GM19239 (cell line): ENCODE measurements at regions not wholly inside any gene's neighbourhood (a gene's known extent, or its start where the extent isn't known, plus 50 kb on each side); places are given as distances from the start of the nearest gene placed in this dataset.
"Not testable (repeated sequence)": the region's sequence is repeated elsewhere in the genome, so short reads cannot be mapped to it uniquely, and the experiment has no call there.

ENCODE experiments used
- DNase-seq: peaks from one replicate; pipeline ENCODE4 v3.0.0; 2011; ENCODE audit warnings: low spot score; ENCODE audit not compliant: insufficient read length
- FAIRE-seq: peaks from 2 replicates; lab custom pipeline; 2011; peaks lifted over from hg19 to GRCh38; lab: Jason Lieb, UNC

DNA sequence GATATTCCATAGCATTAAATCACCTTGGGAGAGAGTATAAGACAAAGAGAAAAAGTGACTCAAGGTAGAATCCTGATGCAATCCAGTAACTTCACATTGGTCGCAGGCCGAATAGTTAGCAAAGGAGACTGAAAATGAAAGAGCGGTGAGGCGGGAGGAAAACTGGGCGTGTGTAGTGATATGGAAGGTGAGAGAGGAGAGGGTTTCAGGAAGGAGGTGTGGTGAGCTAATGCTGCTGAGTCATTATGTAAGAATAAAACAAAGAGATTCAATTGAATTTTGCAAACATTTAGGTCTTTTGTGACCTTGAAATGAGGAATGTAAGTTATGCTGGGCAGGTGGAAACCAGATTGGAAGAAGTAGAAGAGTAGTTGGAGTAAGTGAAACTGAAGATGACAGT is 235.3 kb downstream of the C3orf38 start:
- no peak for FAIRE-seq

DNA sequence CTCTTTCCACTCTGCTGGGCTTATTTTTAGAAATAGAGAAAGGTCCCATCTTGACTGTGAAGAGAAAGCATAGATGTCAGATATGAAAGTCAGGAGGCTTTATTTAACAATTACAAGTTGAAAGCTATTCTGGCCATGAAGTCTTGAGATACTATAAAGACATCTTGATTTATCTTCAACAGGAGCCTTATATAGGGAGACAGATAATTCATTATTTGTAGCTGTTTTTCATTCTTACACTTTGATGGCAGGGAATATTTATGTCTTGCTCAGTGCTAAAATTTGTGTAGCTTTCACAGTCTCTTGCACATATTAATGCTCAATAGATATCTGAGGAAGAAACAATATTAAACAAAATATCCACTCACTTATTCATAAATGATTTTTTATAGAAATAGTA is 248.8 kb downstream of the C3orf38 start:
- DNase-seq = no peak
- no peak for FAIRE-seq

More for the DNA sequence above, 235.3 kb downstream of the C3orf38 start:
- DNase-seq = no peak

DNA sequence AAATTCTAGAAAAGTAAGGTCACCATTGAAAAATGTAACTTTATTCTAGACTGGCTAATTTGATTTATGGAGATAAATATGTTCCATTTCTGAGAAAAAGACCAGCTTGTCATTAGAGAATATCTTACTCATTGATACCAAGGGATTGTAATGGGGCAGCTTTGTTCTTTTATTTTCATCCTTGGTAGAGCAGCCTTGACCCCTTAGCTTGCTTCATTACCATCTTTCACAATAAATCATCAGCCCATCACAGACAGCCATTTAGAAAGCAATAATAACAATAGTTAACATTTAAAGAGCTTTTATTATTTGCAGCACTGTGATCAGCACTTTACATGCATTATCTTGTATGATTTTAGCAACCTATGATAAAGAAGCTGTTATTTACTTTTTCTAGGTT is 253.6 kb downstream of the C3orf38 start:
- no peak for DNase-seq
- no peak for FAIRE-seq

DNA sequence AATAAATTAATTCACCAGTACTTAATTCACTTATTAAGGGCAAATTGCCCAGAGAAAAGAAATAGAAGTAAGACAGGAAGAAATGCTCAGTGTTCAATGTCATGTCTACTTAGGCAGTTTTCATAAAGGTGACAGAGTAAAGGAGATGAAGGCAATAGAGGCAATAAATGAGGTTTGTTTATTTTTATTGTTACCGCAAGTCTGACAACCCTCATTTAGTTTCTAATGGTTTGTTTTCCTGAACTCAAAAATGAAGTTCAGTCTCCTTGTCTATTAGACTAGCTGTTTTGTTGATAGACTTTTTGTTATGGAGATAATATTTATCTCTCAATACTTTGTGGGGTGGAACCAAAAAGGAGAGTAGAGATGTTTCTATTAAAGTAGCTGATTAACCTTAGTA is 258.3 kb downstream of the C3orf38 start:
- DNase-seq (no peak), FAIRE-seq (no peak)

DNA sequence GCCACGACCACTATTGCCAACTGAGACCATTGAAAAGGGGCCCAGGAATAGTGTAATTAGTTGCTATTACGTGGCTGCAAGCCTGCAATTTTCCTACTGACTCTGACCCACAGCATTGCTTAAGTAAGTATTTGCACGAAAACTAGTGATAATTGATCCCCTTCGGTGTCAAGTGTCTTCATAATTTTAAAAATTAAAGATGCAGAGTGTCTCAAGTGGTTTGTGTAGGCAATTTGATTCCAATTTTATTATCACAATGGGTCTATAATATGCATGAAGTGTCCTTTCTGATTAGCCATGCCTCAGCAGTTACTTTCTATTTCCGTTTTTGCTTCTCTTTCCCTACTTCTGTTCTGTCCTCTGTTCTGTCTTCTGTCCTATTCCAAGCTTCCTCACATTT is 259.2 kb downstream of the C3orf38 start:
- FAIRE-seq (no peak), DNase-seq (no peak)

DNA sequence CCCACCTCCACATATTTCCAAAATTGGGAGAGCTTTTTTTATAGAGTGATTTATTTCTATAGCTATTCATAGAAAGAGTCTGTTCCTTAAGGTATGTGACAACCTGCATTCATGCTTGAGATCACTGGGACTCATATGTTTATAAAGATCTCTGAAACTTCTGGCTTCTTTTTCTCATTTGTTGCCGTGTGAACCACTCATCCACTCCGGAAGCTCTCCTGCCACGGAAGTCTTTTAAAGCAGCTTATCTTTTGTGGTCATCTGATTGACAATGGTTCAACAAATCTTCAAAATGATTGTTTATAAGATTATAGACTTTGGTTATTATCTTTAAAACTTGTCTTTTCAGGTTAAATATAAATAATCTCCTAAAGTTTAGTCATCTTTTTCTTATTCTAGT is 260.5 kb downstream of the C3orf38 start:
- DNase-seq = no peak
- no peak for FAIRE-seq

DNA sequence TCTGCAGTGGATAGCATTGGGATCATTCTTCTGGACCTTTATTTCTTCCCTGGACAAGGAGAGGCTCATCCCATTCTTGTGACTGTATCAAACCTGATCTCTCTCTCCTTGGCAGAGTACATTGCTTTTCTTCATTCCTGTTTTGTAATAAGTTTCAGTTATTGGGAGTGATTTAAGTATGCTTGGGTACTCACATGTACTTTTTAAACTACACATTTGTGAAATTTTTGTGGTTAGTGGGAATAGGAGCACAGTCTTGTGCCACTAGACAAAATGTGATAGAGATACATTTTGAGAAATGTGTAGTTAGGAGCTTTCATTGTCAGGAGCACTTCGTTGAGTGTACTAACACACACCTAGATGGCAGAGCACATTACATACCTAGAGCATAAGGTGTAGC is 262.6 kb downstream of the C3orf38 start:
- DNase-seq (no peak), FAIRE-seq (no peak)

DNA sequence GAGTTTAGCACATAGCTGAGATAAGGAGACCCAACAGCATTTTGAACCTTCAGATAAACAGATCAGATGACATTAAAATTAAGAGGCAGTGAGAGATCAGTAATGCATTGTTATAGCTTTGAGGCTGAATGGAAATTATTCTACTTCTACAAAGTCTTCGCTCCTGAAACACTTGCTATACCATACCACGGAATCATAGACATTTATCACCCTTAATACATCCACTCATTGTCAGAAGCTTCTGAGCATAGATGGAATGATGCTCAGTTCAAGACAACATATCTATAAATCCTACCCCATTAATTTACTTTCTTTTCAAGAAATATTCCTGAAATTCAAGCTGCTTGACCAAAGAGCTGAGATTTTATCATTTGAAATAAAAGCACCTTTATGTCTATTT is 266.7 kb downstream of the C3orf38 start:
- DNase-seq (no peak), FAIRE-seq (no peak)

DNA sequence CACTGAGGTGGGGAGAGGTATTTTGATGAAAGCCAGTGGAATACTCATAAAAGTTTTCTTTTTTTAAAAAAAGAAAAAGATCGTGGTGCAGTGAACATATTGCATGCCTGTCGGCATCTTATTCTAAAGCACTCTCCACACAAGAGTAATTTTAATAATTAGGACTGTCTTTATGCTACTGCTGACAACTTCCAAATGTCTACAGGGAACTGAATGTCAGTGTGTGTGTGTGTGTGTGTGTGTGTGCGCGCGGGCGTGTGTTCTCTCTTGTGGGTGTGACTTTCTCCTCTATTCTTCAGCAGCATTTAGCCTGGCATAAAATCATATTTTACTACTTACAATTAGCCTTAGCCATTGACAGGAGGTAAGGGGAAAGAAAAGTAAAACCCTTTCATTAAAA is 268.5 kb downstream of the C3orf38 start:
- no peak for DNase-seq
- FAIRE-seq = no peak

DNA sequence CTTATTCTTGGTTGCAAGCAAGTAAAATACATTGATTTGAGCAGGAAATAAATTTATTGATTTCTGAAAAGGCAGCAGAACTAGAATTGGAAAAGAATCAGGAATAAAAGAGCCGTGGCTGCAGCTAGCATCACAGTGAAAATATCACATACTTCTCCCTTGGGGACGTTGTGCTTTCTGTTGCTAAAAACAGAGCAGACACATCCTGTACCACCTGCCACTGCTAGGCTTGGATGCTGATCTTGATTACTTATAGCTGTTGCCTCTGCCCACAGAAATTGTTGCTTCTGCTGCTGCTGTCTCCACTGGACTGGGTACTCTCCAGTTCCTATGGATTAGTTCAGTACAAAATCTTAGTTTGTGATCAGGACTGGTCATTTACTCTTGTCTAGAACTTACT is 283.8 kb downstream of the C3orf38 start:
- FAIRE-seq (peak; percentile 49), DNase-seq (peak; percentile 20)

DNA sequence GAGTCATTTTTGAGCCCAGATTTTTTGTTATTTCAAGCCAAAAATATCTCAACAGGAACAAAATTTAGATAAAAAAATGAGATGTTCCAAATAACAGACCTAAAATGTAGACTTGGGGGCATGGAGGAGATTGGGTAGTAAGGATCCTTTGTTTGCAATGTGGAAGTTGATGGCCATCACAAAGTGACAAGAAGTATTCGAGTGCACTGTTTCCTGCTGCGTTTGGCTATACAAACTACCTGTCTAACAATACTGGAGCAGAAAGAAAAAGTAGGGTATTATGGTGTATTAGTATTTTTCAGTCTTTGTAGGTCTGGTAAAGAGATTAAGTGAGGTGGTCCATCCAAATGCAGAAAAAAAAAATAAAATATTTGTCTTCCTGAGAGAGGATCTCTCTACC is 284.2 kb downstream of the C3orf38 start:
- FAIRE-seq = no peak
- no peak for DNase-seq

DNA sequence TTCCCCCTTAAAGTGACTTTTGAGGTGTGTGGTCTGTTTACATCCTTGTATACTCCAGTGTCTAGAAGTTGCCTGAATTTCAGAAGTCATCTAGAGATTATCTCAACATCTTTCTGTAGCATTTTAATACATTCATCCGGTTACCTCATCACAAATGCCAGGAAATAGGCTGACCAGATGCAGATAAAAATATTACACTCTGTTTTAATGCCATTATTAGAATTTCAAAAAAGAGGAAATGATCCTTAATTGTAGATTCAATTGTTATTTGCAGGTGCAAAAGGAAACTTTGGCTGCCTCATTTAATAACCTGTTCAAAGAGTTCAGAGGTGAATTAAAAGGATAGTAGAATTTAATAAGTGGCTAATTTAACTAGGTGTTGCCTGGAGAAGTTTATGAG is 290.9 kb downstream of the C3orf38 start:
- no peak for DNase-seq
- FAIRE-seq = peak; percentile 44

DNA sequence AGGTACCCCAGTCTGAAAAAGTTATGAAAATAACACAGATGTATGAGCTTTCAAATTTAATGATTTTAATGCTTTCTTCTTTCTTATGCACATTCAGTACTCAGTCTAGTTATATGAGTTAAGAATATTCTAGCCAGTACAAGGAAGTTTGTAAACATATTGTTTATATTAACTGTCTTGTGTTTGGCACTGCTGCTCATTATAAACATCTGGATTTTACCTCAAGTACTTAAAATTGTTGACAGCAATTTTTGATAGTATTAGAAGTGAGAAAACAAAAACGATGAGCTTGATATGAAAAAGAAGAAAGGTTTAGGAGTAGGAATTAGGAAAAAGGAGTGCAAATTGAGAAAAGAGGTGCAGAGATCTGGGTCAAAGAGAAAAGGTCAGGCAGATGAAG is 293.3 kb downstream of the C3orf38 start:
- no peak for FAIRE-seq
- no peak for DNase-seq

DNA sequence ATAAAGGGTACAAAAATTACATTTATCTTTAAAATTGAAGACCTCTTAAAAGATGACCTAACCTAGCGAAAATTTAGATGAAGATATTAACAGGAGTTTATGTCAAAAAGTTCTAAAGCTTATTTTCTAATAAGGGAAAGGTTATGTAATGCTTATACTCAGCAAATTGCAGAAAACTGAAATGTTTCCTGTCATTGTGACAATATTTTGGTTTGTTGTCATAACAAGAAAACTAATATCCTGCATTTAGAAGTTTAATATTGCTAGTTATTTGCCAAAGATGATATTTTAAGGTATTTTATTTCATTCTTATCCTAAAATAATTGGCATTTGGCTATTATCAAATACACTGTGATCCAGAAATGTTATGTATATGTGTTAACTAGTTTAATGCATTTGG is 294.5 kb downstream of the C3orf38 start:
- no peak for DNase-seq
- no peak for FAIRE-seq

DNA sequence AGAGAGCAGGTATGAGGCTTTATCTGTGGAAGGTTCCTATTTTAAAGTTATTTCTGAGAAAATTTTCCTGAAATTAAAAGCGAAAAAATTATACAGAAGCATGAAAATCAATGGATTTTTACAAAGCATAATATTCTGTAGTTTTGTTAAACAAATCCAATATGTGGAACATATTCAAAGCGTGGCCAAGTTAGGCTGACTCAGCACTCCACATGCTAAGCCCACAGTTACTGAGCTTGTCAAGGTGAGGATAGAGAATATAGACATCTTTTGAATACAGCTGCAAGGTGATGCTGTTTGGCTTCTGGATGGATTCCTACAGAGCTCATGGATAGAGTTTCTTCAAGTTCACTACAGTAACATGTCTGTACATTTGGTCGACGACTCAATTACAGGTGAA is 302.5 kb downstream of the C3orf38 start:
- DNase-seq = no peak
- no peak for FAIRE-seq

DNA sequence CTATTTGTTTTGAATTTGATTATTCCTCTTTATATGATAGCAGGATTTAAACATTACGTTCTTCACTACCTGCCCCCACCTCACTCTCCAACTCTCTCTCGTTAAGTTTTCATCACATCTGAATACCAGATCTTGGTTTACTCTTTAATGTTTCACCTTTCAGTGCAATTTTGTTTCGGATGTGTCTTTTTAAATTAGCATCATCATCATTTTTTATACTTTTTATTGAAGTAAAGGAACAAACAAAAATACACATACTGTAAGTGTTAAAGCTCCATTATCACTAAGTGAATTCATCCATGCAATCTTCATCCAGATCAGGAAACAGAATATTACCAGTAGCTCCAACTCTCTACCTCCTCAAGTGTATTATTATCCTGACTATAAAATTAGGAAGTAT is 310.6 kb downstream of the C3orf38 start:
- FAIRE-seq = no peak
- DNase-seq = no peak

DNA sequence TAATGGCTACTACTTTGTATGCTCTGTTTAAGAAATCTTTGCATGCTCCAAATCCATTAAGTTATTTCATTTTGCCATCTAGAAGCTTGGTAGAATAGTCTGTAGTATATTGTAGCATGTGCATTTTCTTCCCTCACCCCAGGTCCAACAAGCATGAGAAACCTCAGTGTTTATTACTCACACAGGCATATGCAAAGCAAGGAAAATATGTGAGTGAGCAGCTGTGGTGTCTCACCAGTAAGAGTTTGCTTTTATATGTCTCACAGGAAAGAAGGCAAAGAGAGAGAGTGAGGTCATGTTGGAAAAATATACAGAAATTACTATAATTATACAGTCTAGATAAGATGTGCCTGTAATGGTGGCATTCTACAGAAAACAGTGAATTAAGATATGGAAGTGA is 312.5 kb downstream of the C3orf38 start:
- FAIRE-seq (no peak), DNase-seq (no peak)

DNA sequence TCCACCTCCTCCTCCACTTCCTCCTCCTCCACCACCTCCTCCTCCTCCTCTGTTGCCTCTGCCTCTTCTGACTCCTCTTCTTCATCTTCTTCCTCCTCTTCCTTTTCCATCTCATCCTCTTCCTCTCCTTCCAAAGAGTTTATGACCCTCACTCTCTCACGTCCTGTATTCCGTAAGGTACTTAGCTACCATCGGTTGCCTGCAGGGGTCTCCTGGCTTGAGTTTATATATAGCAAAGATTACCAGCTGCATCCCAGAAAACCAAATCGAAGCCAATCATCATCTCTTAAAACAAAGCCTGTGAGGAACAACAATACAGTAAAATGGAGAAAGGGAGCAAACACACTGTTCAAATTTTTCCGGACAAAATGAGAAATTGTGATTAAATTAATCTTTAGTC is 317.4 kb downstream of the C3orf38 start:
- FAIRE-seq (no peak), DNase-seq (no peak)

DNA sequence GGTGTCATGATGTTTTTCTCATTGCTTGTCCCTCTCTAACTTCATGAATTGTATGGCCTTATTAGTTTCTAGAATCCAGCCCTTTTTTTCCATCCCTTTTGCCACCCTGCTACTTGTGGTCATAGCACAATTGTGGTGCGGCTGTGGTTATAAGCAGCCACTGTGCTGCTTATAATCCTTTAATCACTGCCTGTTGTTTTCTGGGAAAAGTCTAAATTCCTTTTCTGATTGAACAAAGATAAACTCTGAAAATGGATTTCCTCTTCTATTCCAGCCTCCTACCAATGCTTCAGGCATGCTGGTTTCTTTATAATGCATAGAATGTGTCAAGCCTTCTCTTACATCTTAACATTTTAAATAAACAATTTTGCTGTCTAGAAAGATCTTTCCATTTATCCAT is 319.5 kb downstream of the C3orf38 start:
- DNase-seq (no peak), FAIRE-seq (no peak)

DNA sequence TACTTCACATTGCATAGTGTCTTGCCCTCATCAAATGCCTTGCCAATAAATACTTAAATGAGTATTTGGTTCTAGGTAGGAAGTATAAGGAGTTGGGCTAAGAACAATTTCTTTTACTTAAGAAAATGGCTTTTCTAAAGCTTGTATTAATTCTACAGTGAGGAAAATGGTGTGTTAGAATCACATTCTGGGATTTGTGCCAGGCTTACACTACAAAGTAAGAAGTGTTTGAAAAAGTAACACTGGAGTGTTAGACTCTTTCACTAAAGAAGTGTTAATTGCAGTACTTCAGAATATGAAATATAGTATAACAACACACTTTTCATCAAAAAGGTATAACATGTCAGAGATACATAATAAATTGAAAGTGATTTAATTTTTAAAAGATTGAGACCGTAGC is 328.7 kb downstream of the C3orf38 start:
- no peak for FAIRE-seq

DNA sequence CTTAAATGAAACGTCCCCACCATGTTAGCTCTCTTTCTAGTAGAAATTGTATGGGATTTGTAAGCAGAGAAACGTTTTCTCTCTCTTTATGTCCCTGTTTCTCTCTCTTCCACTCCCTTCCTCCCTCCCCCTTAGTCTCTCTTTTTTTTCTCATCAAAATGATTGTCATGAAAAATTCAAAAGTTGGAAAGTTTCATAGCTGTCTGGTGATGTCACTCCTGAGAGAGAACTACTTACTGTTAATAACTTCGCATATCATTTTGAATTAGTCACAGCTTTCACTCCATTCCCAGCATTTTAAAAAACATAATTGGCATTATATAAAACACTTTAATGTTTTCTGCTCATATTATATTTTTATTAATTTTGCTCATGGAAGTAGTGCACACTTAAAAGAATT is 331.1 kb downstream of the C3orf38 start:
- FAIRE-seq (no peak), DNase-seq (no peak)

More for the DNA sequence above, 328.7 kb downstream of the C3orf38 start:
- DNase-seq = no peak

DNA sequence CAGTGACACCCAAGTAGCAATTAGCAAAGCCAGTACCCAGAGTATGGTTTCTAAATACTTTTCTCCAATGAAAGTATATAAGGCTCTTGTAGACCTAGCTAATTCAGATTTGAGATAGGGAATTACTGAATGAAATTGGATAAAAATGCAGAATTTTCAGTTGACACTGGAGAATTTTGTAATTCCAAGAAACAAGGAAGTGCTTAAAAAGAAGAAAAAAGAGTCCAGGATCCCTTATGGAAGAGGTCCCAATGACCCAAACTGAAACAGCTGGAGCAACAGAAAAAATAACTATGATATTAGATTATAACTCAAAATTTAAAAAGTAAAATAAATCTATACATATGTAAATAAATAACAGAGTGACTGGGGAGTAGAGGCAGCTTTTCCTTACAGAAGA is 335.2 kb downstream of the C3orf38 start:
- FAIRE-seq = no peak
- no peak for DNase-seq

DNA sequence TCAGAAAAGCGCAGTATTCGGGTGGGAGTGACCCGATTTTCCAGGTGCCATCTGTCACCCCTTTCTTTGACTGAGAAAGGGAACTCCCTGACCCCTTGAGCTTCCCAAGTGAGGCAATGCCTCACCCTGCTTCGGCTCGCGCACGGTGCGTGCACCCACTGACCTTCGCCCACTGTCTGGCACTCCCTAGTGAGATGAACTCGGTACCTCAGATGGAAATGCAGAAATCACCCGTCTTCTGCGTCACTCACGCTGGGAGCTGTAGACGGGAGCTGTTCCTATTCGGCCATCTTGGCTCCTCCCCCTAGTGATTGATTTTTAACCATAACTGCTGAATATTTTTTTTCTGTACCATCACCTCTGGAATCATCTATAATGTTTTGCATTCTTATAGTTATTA is 359.1 kb downstream of the C3orf38 start:
- FAIRE-seq, DNase-seq: not testable (repeated sequence)
